ENCODE measurements at regions not wholly inside any gene's neighbourhood (a gene's known extent, or its start where the extent isn't known, plus 50 kb on each side); places are given as distances from the start of the nearest gene placed in this dataset.

- no peak for TF ChIP-seq EZH2phosphoT487 (IDR thresholded peaks at IDR 0.05; ENCODE audit: insufficient read depth, low read depth)
- no peaks in the 10 kb centered on the region for H3K36me3 ChIP-seq (ENCODE audit: low read depth)
- 58 to 64% methylated on average over 5 of the region's 5 CpGs for WGBS, 2 experiments (ENCODE audit: low coverage in 1 of 2, low lambda C conversion rate in 2 of 2, missing lambda C conversion rate in 2 of 2)
- H3K4me3 ChIP-seq = no peak overlapping the region
- H3F3A ChIP-seq (ENCODE audit: insufficient read depth) = no peaks in the 10 kb centered on the region
- H3K79me2 ChIP-seq (ENCODE audit: insufficient read depth) = no peaks in the 10 kb centered on the region
- DNase-seq = no peak
- H3K27me3 ChIP-seq (replicated peaks; ENCODE audit: insufficient read depth) = peaks cover 19% of the 10 kb centered on the region; the same call in 1 of the 2 replicates
- no peaks in the 10 kb centered on the region for H3K9me2 ChIP-seq (ENCODE audit: insufficient read depth)
- H3K4me2 ChIP-seq (ENCODE audit: unreplicated experiment) = no peak overlapping the region
- H4K20me1 ChIP-seq (ENCODE audit: insufficient read depth) = no peaks in the 10 kb centered on the region
- H3K9me3 ChIP-seq (ENCODE audit: low read depth) = no peaks in the 10 kb centered on the region
- in situ Hi-C loops (cut with MboI) = no loop called here
- no peak overlapping the region for H3K9ac ChIP-seq
- H3K27ac ChIP-seq = no peak overlapping the region
- no peak overlapping the region for H2AFZ ChIP-seq
- no peaks in the 10 kb centered on the region for H3K4me1 ChIP-seq (ENCODE audit: insufficient read depth)
These were observed 90.0 kb upstream of the EXOC1L start for GRCh38 chr4:55729351-55730279.

DNA sequence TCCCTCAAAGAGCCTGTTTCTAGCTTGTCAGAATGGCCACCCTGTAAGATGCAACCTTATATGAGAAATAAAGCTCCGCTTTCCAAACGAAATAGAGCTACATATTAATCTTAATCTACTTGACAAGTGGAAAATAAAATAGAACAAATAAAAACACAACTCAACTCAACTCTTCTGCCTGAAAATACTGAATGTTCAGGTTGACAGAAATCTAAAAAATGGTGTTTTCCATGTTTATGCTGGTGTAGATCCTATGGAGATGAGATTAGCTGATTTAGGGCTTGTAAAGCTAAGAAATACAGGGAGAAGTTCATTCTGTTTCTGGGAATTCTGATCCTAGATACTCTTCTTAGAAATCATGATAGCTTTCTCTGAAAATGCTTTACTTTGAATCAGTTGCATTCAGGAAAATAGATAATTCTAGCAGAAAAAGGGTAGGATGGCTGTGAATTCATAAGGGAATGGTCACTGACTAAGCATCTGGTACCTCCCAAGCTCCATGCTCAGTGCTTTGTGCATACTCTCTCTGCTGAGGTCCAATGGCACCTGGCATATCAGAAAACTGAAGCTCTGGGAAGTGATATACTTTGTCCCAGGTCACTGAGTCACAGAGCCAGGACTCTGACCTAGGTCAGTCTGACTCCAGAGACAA, 89.2 kb upstream of the EXOC1L start:
- Histone ChIP-seq H3K4me2 (ENCODE audit: unreplicated experiment) (no peak overlapping the region), H3K79me2 (ENCODE audit: insufficient read depth) (no peaks in the 10 kb centered on the region), H2AFZ (no peak overlapping the region), H3K27ac (no peak overlapping the region), H3K4me3 (no peak overlapping the region), H3K9me3 (ENCODE audit: low read depth) (no peaks in the 10 kb centered on the region), H3K36me3 (ENCODE audit: low read depth) (no peaks in the 10 kb centered on the region), H3K9me2 (ENCODE audit: insufficient read depth) (no peaks in the 10 kb centered on the region), H3K9ac (no peak overlapping the region), H3K4me1 (ENCODE audit: insufficient read depth) (no peaks in the 10 kb centered on the region), H3F3A (ENCODE audit: insufficient read depth) (no peaks in the 10 kb centered on the region), H4K20me1 (ENCODE audit: insufficient read depth) (no peaks in the 10 kb centered on the region), H3K27me3 (replicated peaks; ENCODE audit: insufficient read depth) (peaks cover 16% of the 10 kb centered on the region; the same call in 1 of the 2 replicates)
- TF ChIP-seq EZH2phosphoT487 (IDR thresholded peaks at IDR 0.05; ENCODE audit: insufficient read depth, low read depth) (no peak), EZH2 (IDR thresholded peaks at IDR 0.05; ENCODE audit: insufficient read depth, poor library complexity, severe bottlenecking) (no peak)
- DNase-seq = no peak
- 67 to 75% methylated on average over 2 of the region's 2 CpGs for WGBS, 2 experiments (ENCODE audit: low coverage in 1 of 2, low lambda C conversion rate in 2 of 2, missing lambda C conversion rate in 2 of 2)
- in situ Hi-C loops (cut with MboI) = no loop called here

GRCh38 chr4:55731959-55732358, 87.6 kb upstream of the EXOC1L start:
- Histone ChIP-seq H3K9ac (no peak overlapping the region), H3K27ac (no peak overlapping the region), H3K9me3 (ENCODE audit: low read depth) (no peaks in the 10 kb centered on the region), H2AFZ (no peak overlapping the region), H3K9me2 (ENCODE audit: insufficient read depth) (no peaks in the 10 kb centered on the region), H3F3A (ENCODE audit: insufficient read depth) (no peaks in the 10 kb centered on the region), H3K4me3 (no peak overlapping the region), H3K79me2 (ENCODE audit: insufficient read depth) (no peaks in the 10 kb centered on the region), H3K27me3 (replicated peaks; ENCODE audit: insufficient read depth) (peaks cover 10% of the 10 kb centered on the region; the same call in 1 of the 2 replicates), H4K20me1 (ENCODE audit: insufficient read depth) (no peaks in the 10 kb centered on the region), H3K4me1 (ENCODE audit: insufficient read depth) (no peaks in the 10 kb centered on the region), H3K4me2 (ENCODE audit: unreplicated experiment) (no peak overlapping the region), H3K36me3 (ENCODE audit: low read depth) (no peaks in the 10 kb centered on the region)
- TF ChIP-seq EZH2phosphoT487 (IDR thresholded peaks at IDR 0.05; ENCODE audit: insufficient read depth, low read depth) = no peak
- no peak for TF ChIP-seq EZH2 (IDR thresholded peaks at IDR 0.05; ENCODE audit: insufficient read depth, poor library complexity, severe bottlenecking)
- in situ Hi-C loops (cut with MboI) = no loop called here
- DNase-seq = no peak
- 76 to 86% methylated on average over 2 of the region's 2 CpGs for WGBS, 2 experiments (ENCODE audit: low coverage in 1 of 2, low lambda C conversion rate in 2 of 2, missing lambda C conversion rate in 2 of 2)

- TF ChIP-seq EZH2phosphoT487 (IDR thresholded peaks at IDR 0.05; ENCODE audit: insufficient read depth, low read depth) (no peak), EZH2 (IDR thresholded peaks at IDR 0.05; ENCODE audit: insufficient read depth, poor library complexity, severe bottlenecking) (no peak)
- DNase-seq = no peak
- Histone ChIP-seq H3K4me1 (ENCODE audit: insufficient read depth) (no peaks in the 10 kb centered on the region), H3F3A (ENCODE audit: insufficient read depth) (no peaks in the 10 kb centered on the region), H4K20me1 (ENCODE audit: insufficient read depth) (no peaks in the 10 kb centered on the region), H3K4me3 (no peak overlapping the region), H2AFZ (no peak overlapping the region), H3K27me3 (replicated peaks; ENCODE audit: insufficient read depth) (peaks cover 10% of the 10 kb centered on the region; the same call in 1 of the 2 replicates), H3K4me2 (ENCODE audit: unreplicated experiment) (no peak overlapping the region), H3K27ac (no peak overlapping the region), H3K9me2 (ENCODE audit: insufficient read depth) (no peaks in the 10 kb centered on the region), H3K9me3 (ENCODE audit: low read depth) (no peaks in the 10 kb centered on the region), H3K9ac (no peak overlapping the region), H3K79me2 (ENCODE audit: insufficient read depth) (no peaks in the 10 kb centered on the region), H3K36me3 (ENCODE audit: low read depth) (no peaks in the 10 kb centered on the region)
- in situ Hi-C loops (cut with MboI) = no loop called here
- WGBS, 2 experiments (ENCODE audit: low coverage in 1 of 2, low lambda C conversion rate in 2 of 2, missing lambda C conversion rate in 2 of 2) = 9 to 11% methylated on average over 3 of the region's 3 CpGs
These were observed 86.7 kb upstream of the EXOC1L start for GRCh38 chr4:55732864-55733263.
